ENCODE measurements at regions not wholly inside any gene's neighbourhood (a gene's known extent, or its start where the extent isn't known, plus 50 kb on each side); places are given as distances from the start of the nearest gene placed in this dataset.

DNA sequence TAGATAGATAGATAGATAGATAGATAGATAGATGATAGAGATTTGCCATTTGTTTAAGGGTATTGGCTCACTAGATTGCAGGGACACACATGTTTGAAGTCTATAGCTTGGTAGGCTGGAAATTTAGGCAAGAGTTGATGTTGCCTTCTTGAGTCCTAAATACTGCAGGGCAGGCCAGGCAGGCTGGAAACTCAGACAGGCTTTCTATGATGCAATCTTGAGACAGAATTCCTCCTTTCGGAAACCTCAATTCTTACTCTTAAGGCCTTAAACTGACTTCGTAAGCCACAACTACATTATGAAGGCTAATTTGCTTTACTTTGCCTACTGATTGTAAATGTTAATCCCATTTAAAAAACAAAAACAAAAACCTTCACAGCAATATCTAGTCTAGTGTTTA, 322.9 kb upstream of the AKR1E2 start:
- H3K4me1 Mint-ChIP-seq = no peaks in the 10 kb centered on the region

DNA sequence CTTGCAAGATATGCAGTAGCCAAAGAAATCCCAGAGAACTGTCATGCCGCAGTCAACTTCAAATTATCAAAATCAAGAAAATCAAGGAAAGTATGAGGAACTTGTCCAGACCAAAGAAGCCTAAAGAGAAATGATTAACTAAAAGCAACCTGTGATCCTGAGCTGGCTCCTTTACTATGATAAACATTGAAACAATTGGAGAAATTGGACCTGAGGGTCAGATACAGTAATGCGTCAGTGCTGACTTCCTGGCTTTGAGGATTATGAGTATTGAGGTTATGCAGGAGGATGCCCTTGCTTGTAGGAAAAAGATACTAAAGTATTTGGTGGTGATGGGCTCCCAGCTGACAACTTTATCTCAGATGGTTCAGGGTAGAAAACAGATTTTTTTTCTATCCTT, 324.7 kb upstream of the AKR1E2 start:
- no peaks in the 10 kb centered on the region for H3K4me1 Mint-ChIP-seq
- no peak overlapping the region for H3K4me3 Mint-ChIP-seq
- no peaks in the 10 kb centered on the region for H3K9me3 ChIP-seq (ENCODE audit: control insufficient read depth, low read length, poor library complexity, severe bottlenecking)
- no peaks in the 10 kb centered on the region for H3K27me3 Mint-ChIP-seq
- no peak overlapping the region for H3K27ac Mint-ChIP-seq
- ATAC-seq = no peak
- no peaks in the 10 kb centered on the region for H3K36me3 Mint-ChIP-seq (ENCODE audit: low read depth)
- DNase-seq = no peak

More for the DNA sequence above, 322.9 kb upstream of the AKR1E2 start:
- no peaks in the 10 kb centered on the region for H3K36me3 Mint-ChIP-seq (ENCODE audit: low read depth)
- H3K9me3 ChIP-seq (ENCODE audit: control insufficient read depth, low read length, poor library complexity, severe bottlenecking) = no peaks in the 10 kb centered on the region
- H3K27me3 Mint-ChIP-seq = no peaks in the 10 kb centered on the region
- no peak overlapping the region for H3K27ac Mint-ChIP-seq
- DNase-seq (no peak), ATAC-seq (no peak)
- no peak overlapping the region for H3K4me3 Mint-ChIP-seq

DNA sequence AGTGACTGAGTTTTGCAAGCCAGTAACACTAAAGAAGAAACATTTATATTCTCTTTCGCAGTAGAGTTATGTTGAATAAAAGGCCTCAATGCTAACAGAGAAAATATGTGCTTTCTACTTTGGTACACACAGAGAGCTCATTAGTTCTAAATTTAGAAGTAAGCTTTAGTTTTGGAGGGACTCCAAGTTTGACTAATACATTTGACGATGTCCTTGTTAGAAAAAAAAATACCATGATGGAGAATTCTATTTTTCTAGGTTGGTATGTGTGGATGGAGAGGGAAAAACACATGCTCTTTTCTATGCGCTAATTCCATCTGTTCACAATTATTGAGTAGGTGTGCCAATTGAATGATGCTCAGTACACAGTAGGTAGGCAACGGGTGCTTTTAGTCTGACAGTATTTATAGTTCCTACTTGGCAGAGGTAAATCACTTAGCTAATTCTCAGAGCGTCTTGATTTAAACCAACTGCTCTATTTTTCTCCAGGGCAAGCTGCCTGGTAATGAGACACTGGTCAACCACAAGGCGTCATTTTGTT, 327.2 kb upstream of the AKR1E2 start:
- no peaks in the 10 kb centered on the region for H3K27me3 Mint-ChIP-seq
- no peaks in the 10 kb centered on the region for H3K9me3 ChIP-seq (ENCODE audit: control insufficient read depth, low read length, poor library complexity, severe bottlenecking)
- H3K4me3 Mint-ChIP-seq = no peak overlapping the region
- ATAC-seq = no peak
- no peak for DNase-seq
- no peak overlapping the region for H3K27ac Mint-ChIP-seq
- no peaks in the 10 kb centered on the region for H3K36me3 Mint-ChIP-seq (ENCODE audit: low read depth)
- no peaks in the 10 kb centered on the region for H3K4me1 Mint-ChIP-seq

DNA sequence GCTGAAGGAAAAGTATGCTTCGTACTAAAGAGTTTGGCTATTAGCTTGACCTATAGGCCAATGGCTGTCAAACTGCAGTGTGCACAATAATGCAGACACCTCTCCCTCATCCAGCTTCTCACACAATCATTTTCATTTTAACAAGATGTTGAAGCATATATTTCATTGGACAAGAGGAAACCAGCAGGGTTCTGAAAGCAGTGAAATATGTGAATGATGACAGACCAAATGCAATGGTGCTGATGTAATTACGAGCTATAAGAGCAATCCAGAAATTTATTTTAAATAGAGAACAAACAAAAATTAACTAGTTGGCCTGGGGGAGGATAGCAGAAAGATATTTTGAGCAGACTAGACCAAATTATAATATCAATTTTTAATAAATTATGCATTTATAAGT, 331.5 kb upstream of the AKR1E2 start:
- no peaks in the 10 kb centered on the region for H3K9me3 ChIP-seq (ENCODE audit: control insufficient read depth, low read length, poor library complexity, severe bottlenecking)
- ATAC-seq = no peak
- Mint-ChIP-seq H3K4me1 (no peaks in the 10 kb centered on the region), H3K36me3 (ENCODE audit: low read depth) (no peaks in the 10 kb centered on the region), H3K4me3 (no peak overlapping the region), H3K27ac (no peak overlapping the region), H3K27me3 (no peaks in the 10 kb centered on the region)
- DNase-seq = no peak

DNA sequence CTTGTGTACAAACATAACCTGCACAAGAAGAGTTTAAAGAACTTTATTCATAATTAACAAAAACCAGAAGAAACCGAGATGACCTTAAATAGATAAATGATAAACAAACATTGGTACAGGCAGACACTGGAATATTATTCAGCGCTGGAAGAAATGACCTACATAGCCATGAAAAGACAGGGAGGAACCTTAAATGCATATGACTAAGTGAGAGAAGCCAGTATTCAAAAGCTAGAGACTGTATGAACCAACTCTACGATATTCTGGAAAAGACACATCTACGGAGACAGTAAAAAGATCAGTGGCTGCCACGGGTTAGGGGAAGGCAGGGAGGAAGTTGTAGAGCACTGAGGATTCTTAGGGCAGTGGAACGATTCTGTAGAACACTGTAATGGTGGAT, 333.8 kb upstream of the AKR1E2 start:
- no peak overlapping the region for H3K27ac Mint-ChIP-seq
- no peaks in the 10 kb centered on the region for H3K4me1 Mint-ChIP-seq
- ATAC-seq = no peak
- H3K36me3 Mint-ChIP-seq (ENCODE audit: low read depth) = no peaks in the 10 kb centered on the region
- no peak for DNase-seq
- H3K9me3 ChIP-seq (ENCODE audit: control insufficient read depth, low read length, poor library complexity, severe bottlenecking) = no peaks in the 10 kb centered on the region
- H3K4me3 Mint-ChIP-seq = no peak overlapping the region
- no peaks in the 10 kb centered on the region for H3K27me3 Mint-ChIP-seq

DNA sequence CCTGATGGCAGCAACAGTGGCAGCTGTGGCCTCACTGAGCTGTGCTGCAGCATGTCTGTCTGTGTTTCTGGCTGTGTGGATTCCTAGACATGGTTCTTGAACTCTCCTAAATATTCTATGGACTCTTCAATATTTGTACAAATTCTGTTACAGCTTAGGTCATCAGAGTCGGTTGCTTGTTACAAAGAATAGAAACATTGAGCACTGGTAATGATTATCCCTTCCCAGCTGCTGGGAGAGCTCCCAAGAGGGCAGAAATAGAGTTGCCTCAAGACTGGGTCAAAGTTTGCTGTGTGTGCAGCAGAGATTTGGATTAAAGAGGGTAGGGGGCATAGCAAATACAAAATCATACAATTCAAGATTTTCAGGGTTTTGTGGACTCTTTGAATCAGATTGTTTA, 337.1 kb upstream of the AKR1E2 start:
- no peaks in the 10 kb centered on the region for H3K9me3 ChIP-seq (ENCODE audit: control insufficient read depth, low read length, poor library complexity, severe bottlenecking)
- Mint-ChIP-seq H3K4me1 (no peaks in the 10 kb centered on the region), H3K27ac (no peak overlapping the region), H3K27me3 (no peaks in the 10 kb centered on the region), H3K36me3 (ENCODE audit: low read depth) (no peaks in the 10 kb centered on the region), H3K4me3 (no peak overlapping the region)
- DNase-seq (no peak), ATAC-seq (no peak)

DNA sequence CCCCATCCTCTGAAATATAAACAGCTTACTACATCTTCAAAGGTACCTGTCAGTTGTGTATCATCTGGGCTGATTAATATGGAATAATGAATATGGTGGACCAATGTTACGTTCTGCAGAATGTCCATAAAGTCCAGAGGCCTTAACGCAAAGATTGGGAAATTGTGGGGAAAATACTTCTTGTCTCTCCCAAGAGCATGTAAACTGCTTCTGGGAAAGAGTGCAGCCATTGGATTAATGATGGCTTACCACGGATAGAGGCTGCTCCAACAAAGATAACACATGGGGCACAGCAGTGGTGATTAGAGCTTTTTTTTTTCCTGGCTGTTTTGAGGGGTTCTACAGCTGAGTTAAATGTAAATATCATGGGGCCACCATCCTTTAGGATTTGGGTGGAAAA, 340.4 kb upstream of the AKR1E2 start:
- Mint-ChIP-seq H3K4me3 (no peak overlapping the region), H3K4me1 (peaks cover 2% of the 10 kb centered on the region), H3K27ac (no peak overlapping the region), H3K27me3 (no peaks in the 10 kb centered on the region), H3K36me3 (ENCODE audit: low read depth) (no peaks in the 10 kb centered on the region)
- no peaks in the 10 kb centered on the region for H3K9me3 ChIP-seq (ENCODE audit: control insufficient read depth, low read length, poor library complexity, severe bottlenecking)
- DNase-seq (no peak), ATAC-seq (no peak)

DNA sequence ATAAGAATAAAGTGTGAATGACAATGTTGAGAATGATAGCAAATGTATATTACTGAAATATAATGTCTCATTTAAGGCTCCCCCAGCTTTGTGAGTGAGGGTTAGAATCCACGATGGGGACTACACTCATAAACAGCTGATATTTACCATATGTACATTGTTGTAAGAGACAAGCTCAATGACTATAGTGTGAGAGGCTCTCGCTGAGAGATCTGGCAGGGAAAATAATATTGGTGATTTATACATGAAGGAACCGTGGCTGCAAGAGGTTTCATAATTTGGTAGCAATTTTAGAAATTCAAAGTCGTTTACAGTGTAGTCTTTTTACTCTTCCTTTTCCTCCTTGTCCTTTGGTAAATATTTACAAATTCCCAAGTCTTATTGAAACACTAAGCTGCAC, 342.2 kb upstream of the AKR1E2 start:
- Mint-ChIP-seq H3K27me3 (no peaks in the 10 kb centered on the region), H3K4me1 (peaks cover 2% of the 10 kb centered on the region), H3K4me3 (no peak overlapping the region), H3K27ac (no peak overlapping the region), H3K36me3 (ENCODE audit: low read depth) (no peaks in the 10 kb centered on the region)
- DNase-seq = no peak
- H3K9me3 ChIP-seq (ENCODE audit: control insufficient read depth, low read length, poor library complexity, severe bottlenecking) = no peaks in the 10 kb centered on the region
- no peak for ATAC-seq

DNA sequence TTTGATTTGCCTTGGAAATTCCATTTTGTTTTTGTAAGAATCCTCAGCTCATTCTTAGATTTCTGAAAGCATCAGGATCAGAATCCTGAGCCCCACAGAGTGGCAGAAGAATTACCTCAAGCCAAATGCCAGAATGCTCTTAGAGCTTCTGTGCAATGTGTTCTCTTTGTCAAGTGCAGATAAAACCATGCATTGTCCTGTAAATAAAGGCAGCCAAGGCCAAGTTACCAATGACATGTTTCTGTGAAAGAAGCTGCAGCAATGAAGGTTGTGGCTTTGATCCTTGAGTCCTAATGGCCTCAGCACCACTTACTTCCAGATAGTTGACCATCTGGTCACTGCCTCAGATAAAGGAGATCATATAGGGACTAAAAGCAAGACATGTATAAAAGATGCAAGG, 343.3 kb upstream of the AKR1E2 start:
- Mint-ChIP-seq H3K27ac (no peak overlapping the region), H3K36me3 (ENCODE audit: low read depth) (no peaks in the 10 kb centered on the region), H3K4me3 (no peak overlapping the region), H3K4me1 (peaks cover 2% of the 10 kb centered on the region), H3K27me3 (no peaks in the 10 kb centered on the region)
- H3K9me3 ChIP-seq (ENCODE audit: control insufficient read depth, low read length, poor library complexity, severe bottlenecking) = no peaks in the 10 kb centered on the region
- ATAC-seq (no peak), DNase-seq (no peak)

DNA sequence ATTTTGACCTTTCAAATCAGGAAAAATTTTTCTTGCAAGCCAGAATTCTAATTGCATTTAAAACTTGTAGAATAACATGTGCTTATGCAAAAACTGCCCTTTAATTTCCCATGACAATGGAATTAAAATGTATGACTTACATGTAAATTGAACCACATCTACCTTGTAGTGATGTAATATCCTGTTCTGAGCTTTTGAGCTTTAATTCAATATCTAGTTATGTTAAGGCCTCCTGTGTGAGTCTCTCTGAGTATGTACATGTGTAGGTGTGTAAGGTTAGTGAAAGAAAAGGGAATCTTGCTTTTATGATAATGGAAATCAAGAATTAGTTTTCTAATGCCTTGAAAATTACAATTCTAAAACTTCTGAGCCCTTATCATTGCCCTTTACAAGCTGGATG, 344.8 kb upstream of the AKR1E2 start:
- H3K4me1 Mint-ChIP-seq = peaks cover 2% of the 10 kb centered on the region
- H3K36me3 Mint-ChIP-seq (ENCODE audit: low read depth) = no peaks in the 10 kb centered on the region
- no peaks in the 10 kb centered on the region for H3K9me3 ChIP-seq (ENCODE audit: control insufficient read depth, low read length, poor library complexity, severe bottlenecking)
- no peak for DNase-seq
- ATAC-seq = no peak
- no peaks in the 10 kb centered on the region for H3K27me3 Mint-ChIP-seq
- H3K27ac Mint-ChIP-seq = no peak overlapping the region
- no peak overlapping the region for H3K4me3 Mint-ChIP-seq

DNA sequence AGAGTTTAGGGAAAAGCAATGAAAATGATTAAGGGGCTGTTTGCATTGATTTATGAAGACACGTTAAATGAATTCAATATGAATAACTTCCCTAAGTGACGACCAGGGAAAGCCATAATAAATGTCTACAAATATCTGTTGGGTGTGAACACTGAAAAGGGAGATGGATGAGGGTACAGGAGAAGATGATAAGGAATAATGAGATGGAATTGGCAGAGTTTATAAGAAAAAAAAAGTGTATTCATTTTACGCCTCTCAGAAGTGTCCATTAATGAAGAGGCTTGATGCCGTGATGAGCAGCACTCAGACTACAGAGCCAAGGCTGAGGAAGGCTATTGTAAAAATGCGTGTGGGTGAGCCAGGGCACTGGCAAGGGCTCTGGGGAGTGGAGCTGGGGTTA, 346.7 kb upstream of the AKR1E2 start:
- no peaks in the 10 kb centered on the region for H3K36me3 Mint-ChIP-seq (ENCODE audit: low read depth)
- DNase-seq (no peak), ATAC-seq (no peak)
- no peaks in the 10 kb centered on the region for H3K9me3 ChIP-seq (ENCODE audit: control insufficient read depth, low read length, poor library complexity, severe bottlenecking)
- H3K4me1 Mint-ChIP-seq = peaks cover 13% of the 10 kb centered on the region
- H3K4me3 Mint-ChIP-seq = no peak overlapping the region
- no peak overlapping the region for H3K27ac Mint-ChIP-seq
- no peaks in the 10 kb centered on the region for H3K27me3 Mint-ChIP-seq

DNA sequence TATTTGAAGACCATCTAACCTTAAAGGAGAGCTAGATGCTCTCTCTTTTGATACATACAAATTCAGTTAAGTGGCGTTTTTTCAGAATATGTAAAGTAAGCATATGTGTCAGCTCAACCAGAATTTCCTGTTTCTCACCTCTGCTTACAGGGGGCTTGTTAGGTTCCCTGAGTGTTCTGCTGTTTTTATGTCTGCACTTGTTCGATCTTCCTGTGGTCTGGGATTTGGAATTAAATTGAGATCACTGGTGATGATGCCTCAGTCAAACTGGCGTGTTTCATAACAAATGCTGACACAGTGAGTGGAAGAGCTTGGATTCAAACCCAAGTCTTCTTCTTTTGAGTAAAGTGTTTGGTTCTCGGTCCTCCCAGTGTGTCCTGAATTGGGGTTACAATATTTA, 348.3 kb upstream of the AKR1E2 start:
- H3K36me3 Mint-ChIP-seq (ENCODE audit: low read depth) = no peaks in the 10 kb centered on the region

DNA sequence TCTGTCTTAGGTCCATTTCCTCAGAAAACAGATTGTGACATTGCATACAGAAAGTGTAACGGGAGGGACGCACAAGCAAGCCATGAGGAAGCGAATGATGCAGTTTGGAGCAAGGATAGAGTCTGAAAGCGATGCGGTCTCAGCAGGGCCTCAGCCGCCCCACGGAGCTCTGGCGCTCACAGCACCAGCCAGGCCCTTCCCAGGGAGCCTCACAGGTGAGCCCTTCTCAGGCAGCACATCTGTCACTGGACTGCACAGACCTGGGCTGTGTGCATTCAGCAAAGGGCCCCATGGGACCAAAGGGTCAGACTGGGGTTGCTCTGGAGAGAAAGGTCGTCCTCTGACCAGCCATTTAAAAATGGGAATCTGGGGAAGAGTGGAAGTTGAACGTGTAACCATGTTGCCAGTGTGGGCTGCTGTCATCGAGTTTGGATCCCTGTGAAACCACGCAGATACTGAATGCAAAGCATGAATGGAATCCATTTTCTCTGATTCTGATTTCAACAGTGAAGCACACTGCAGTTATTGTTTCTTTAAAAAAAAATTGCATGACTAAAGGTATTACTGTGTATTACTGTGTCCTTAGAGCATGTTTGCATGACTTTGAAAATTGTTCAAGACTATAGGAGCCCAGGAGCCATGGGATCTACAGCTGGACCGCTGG, 350.0 kb upstream of the AKR1E2 start:
- no peaks in the 10 kb centered on the region for H3K36me3 Mint-ChIP-seq (ENCODE audit: low read depth)
- no peak for DNase-seq
- H3K9me3 ChIP-seq (ENCODE audit: control insufficient read depth, low read length, poor library complexity, severe bottlenecking) = no peaks in the 10 kb centered on the region
- H3K4me3 Mint-ChIP-seq = no peak overlapping the region
- H3K27me3 Mint-ChIP-seq = no peaks in the 10 kb centered on the region
- H3K27ac Mint-ChIP-seq = peak overlapping the region; percentile 1
- peaks cover 23% of the 10 kb centered on the region for H3K4me1 Mint-ChIP-seq
- ATAC-seq = no peak

More for the DNA sequence above, 348.3 kb upstream of the AKR1E2 start:
- no peak overlapping the region for H3K4me3 Mint-ChIP-seq
- H3K27ac Mint-ChIP-seq = no peak overlapping the region
- DNase-seq (no peak), ATAC-seq (no peak)
- H3K9me3 ChIP-seq (ENCODE audit: control insufficient read depth, low read length, poor library complexity, severe bottlenecking) = no peaks in the 10 kb centered on the region
- peaks cover 26% of the 10 kb centered on the region for H3K4me1 Mint-ChIP-seq
- no peaks in the 10 kb centered on the region for H3K27me3 Mint-ChIP-seq

DNA sequence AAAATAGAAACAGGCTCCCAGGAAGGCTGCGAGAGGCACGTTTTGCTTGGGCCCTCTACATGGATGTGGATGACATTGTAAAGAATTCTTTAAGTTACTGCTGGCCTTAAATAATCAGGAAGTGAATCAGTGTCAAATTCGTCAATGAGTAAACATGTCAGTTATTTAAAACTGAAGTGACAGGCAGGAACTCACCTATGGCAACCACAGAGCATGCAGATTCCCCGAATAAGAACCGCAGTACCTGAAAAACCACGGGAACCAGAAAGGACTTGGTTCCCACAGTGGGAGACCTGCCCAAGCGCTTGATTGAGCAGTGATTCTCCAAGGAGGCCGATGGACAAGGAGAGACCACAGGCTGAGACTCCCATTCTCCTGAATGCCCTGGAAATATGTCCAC, 351.2 kb upstream of the AKR1E2 start:
- Mint-ChIP-seq H3K27me3 (peaks cover 3% of the 10 kb centered on the region), H3K27ac (peak overlapping the region; percentile 57), H3K4me3 (peak overlapping the region; percentile 10), H3K36me3 (ENCODE audit: low read depth) (no peaks in the 10 kb centered on the region), H3K4me1 (peaks cover 23% of the 10 kb centered on the region)
- no peaks in the 10 kb centered on the region for H3K9me3 ChIP-seq (ENCODE audit: control insufficient read depth, low read length, poor library complexity, severe bottlenecking)
- DNase-seq (no peak), ATAC-seq (no peak)
